B cell (primary cell): ENCODE measurements at regions not wholly inside any gene's neighbourhood (a gene's known extent, or its start where the extent isn't known, plus 50 kb on each side); places are given as distances from the start of the nearest gene placed in this dataset.

Experiments used
- EZH2 ChIP-seq: IDR thresholded peaks from 2 replicates; pipeline ENCODE4 v1.6.1; 2012; ENCODE audit warnings: borderline replicate concordance, low read depth, mild to moderate bottlenecking, moderate library complexity, low read length; ENCODE audit not compliant: insufficient read depth, poor library complexity, severe bottlenecking
- TF ChIP-seq, protein P1 (sequence below): fragments of 200-600 bp; IDR thresholded peaks from one replicate; pipeline ENCODE4 v1.8.0; 2022; ENCODE audit warnings: antibody characterized with exemption, mild to moderate bottlenecking

DNA sequence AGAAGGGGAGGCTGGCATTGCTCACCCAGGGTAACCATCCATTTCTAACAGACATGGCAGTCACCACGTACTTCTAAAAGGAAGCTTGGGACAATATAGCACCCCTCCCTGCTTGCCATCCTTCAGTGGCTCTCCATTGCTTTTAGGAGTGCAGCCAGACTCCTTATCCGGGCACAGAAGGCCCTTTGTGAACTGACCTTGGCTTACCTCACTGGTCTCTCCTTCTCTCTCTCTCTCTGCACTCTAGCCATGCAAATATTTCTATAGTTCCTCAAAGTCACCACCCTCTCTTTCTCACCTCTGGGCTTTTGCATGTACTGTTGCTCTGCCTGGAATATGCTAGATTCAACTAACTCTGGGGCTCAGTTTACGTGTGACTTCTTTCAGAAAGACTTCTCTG is 301.1 kb downstream of the SHQ1 start:
- TF ChIP-seq, protein P1, sequence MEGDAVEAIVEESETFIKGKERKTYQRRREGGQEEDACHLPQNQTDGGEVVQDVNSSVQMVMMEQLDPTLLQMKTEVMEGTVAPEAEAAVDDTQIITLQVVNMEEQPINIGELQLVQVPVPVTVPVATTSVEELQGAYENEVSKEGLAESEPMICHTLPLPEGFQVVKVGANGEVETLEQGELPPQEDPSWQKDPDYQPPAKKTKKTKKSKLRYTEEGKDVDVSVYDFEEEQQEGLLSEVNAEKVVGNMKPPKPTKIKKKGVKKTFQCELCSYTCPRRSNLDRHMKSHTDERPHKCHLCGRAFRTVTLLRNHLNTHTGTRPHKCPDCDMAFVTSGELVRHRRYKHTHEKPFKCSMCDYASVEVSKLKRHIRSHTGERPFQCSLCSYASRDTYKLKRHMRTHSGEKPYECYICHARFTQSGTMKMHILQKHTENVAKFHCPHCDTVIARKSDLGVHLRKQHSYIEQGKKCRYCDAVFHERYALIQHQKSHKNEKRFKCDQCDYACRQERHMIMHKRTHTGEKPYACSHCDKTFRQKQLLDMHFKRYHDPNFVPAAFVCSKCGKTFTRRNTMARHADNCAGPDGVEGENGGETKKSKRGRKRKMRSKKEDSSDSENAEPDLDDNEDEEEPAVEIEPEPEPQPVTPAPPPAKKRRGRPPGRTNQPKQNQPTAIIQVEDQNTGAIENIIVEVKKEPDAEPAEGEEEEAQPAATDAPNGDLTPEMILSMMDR = no peak
- TF ChIP-seq EZH2 = no peak
